Breast epithelium (tissue), 3 donors: ENCODE measurements at regions not wholly inside any gene's neighbourhood (a gene's known extent, or its start where the extent isn't known, plus 50 kb on each side); places are given as distances from the start of the nearest gene placed in this dataset.

ENCODE experiments used
- POLR2A ChIP-seq: fragments of 450-650 bp; IDR thresholded peaks from one replicate; pipeline ENCODE4 v1.6.1; 2016; ENCODE audit warnings: antibody characterized with exemption, mild to moderate bottlenecking, moderate library complexity
- POLR2AphosphoS5 ChIP-seq, 3 donors: sonication (generic); formaldehyde crosslinking; IDR thresholded peaks; one replicate each; pipeline ENCODE4 v1.6.1; 2017; ENCODE audit warnings: antibody characterized with exemption in 3 of 3
- TF ChIP-seq, protein P1 (sequence below), 3 donors: fragments of 450-650 bp; IDR thresholded peaks; one replicate each; pipeline ENCODE4 v1.5.1; 2016 to 2017; ENCODE audit warnings: antibody characterized with exemption in 3 of 3, mild to moderate bottlenecking in 3 of 3, moderate library complexity in 3 of 3

DNA sequence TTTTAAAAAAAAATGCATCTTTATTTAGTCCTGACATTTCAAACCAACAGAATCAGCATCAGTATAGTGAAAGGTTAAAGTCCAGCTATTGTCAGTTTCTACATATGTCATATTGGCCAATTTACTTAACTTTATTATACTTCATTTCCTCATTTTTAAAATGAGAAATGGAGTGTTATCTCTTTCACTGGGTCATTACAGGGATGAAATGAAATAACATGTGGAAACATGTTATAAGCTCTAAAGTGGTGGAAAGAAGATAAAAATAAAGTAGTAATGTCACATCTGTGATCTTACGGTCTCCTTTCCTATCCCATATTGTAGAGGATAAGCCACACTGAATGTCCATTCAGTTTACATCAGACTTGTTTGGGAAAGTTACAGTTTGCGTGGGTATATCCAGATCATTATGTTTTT, 780.1 kb downstream of the TUSC7 start:
- TF ChIP-seq, protein P1, sequence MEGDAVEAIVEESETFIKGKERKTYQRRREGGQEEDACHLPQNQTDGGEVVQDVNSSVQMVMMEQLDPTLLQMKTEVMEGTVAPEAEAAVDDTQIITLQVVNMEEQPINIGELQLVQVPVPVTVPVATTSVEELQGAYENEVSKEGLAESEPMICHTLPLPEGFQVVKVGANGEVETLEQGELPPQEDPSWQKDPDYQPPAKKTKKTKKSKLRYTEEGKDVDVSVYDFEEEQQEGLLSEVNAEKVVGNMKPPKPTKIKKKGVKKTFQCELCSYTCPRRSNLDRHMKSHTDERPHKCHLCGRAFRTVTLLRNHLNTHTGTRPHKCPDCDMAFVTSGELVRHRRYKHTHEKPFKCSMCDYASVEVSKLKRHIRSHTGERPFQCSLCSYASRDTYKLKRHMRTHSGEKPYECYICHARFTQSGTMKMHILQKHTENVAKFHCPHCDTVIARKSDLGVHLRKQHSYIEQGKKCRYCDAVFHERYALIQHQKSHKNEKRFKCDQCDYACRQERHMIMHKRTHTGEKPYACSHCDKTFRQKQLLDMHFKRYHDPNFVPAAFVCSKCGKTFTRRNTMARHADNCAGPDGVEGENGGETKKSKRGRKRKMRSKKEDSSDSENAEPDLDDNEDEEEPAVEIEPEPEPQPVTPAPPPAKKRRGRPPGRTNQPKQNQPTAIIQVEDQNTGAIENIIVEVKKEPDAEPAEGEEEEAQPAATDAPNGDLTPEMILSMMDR (IDR thresholded peaks at IDR 0.05): no peak
- TF ChIP-seq POLR2A (no peak), POLR2AphosphoS5 (IDR thresholded peaks at IDR 0.05) (no peak)
